GM12878 (cell line): ENCODE measurements at regions not wholly inside any gene's neighbourhood (a gene's known extent, or its start where the extent isn't known, plus 50 kb on each side); places are given as distances from the start of the nearest gene placed in this dataset.

ENCODE experiments used
- ATAC-seq: fragments of 200-7000 bp; cut with Tn5 transposase; 3 replicates; pipeline ENCODE4 v1.9.1; 2020; ENCODE audit warnings: mild to moderate bottlenecking, moderate library complexity
- BruUV-seq: library from RNA; stranded (reverse); fragments of 400-500 nt; replicated peaks from 2 replicates; lab custom pipeline; 2021; lab: Mats Ljungman, UMichigan
- CTCF ChIA-PET: fragments of 300-600 bp; sonication (Branson Sonifier 250); formaldehyde crosslinking; extraction: SDS; loops from one replicate; lab custom pipeline; 2021; ENCODE audit warnings: inconsistent platforms; lab: Yijun Ruan, JAX
- POLR2A ChIA-PET: fragments of 350-600 bp; formaldehyde crosslinking; extraction: SDS; loops from one replicate; lab custom pipeline; 2021; ENCODE audit warnings: inconsistent platforms; lab: Charles Lee
- RAD21 ChIA-PET: fragments of 300-600 bp; sonication (Branson Sonifier 250); formaldehyde crosslinking; loops from one replicate; lab custom pipeline; 2023; ENCODE audit warnings: antibody characterized with exemption; ENCODE audit not compliant: unreplicated experiment; lab: Charles Lee
- SMC1A ChIA-PET: fragments of 300-600 bp; sonication (Branson Sonifier 250); formaldehyde crosslinking; loops from one replicate; lab custom pipeline; 2023; ENCODE audit not compliant: unreplicated experiment, uncharacterized antibody; lab: Charles Lee
- DNase-seq: peaks from one replicate; pipeline ENCODE4 v3.0.0-alpha.2; 2011; ENCODE audit warnings: low read depth, low spot score
- FAIRE-seq: peaks from 3 replicates; lab custom pipeline; 2011; peaks lifted over from hg19 to GRCh38; lab: Jason Lieb, UNC
- H2AFZ ChIP-seq: 2 replicates; pipeline ENCODE4 v1.6.0; 2011; ENCODE audit warnings: low read depth, low read length, control low read depth; ENCODE audit not compliant: control insufficient read depth
- H3K27ac ChIP-seq: 2 replicates; pipeline ENCODE4 v1.5.1; 2011; ENCODE audit warnings: control low read depth; ENCODE audit not compliant: control insufficient read depth, insufficient read depth
- H3K27me3 ChIP-seq, 2 experiments: replicated peaks in 1 of 2; 2 replicates each; pipeline versions ENCODE4 v1.6.0 to v1.6.1; 2011; ENCODE audit warnings: low read length in 1 of 2; ENCODE audit not compliant: control insufficient read depth in 2 of 2, insufficient read depth in 2 of 2
- H3K36me3 ChIP-seq, 2 experiments: 2 replicates each; pipeline ENCODE4 v1.5.1; 2011; ENCODE audit warnings: low read length in 1 of 2; ENCODE audit not compliant: control insufficient read depth in 2 of 2, insufficient read depth in 2 of 2
- H3K4me1 ChIP-seq: 2 replicates; pipeline ENCODE4 v1.6.1; 2011; ENCODE audit warnings: mild to moderate bottlenecking, low read length, moderate library complexity, mixed read lengths; ENCODE audit not compliant: control insufficient read depth, insufficient read depth
- H3K4me2 ChIP-seq: 2 replicates; pipeline ENCODE4 v1.6.0; 2011; ENCODE audit warnings: control low read depth; ENCODE audit not compliant: control insufficient read depth, insufficient read depth
- H3K4me3 ChIP-seq: fragments of 200-600 bp; sonication (generic); 2 replicates; pipeline ENCODE4 v1.5.1; 2016
- H3K79me2 ChIP-seq: 2 replicates; pipeline ENCODE4 v1.6.0; 2011; ENCODE audit warnings: low read length; ENCODE audit not compliant: control insufficient read depth, insufficient read depth
- H3K9ac ChIP-seq: 2 replicates; pipeline ENCODE4 v1.8.0; 2011; ENCODE audit warnings: low read length, control low read depth, mixed read lengths; ENCODE audit not compliant: control insufficient read depth, insufficient read depth
- H3K9me3 ChIP-seq: replicated peaks from 3 replicates; pipeline ENCODE4 v1.5.1; 2011; ENCODE audit warnings: mild to moderate bottlenecking, low read length; ENCODE audit not compliant: control insufficient read depth, insufficient read depth
- H4K20me1 ChIP-seq: 2 replicates; pipeline ENCODE4 v1.6.0; 2011; ENCODE audit not compliant: control insufficient read depth, insufficient read depth
- ASH2L ChIP-seq: fragments of 300-600, 200-600 bp; sonication (generic); IDR thresholded peaks from 2 replicates; pipeline ENCODE4 v1.6.1; 2017; ENCODE audit warnings: low read depth, mild to moderate bottlenecking, borderline replicate concordance
- EED ChIP-seq: sonication (generic); IDR thresholded peaks from 2 replicates; pipeline ENCODE4 v1.6.1; 2016; ENCODE audit warnings: antibody characterized with exemption, low read depth
- HCFC1 ChIP-seq: fragments of 150-350 bp; IDR thresholded peaks from 2 replicates; pipeline ENCODE4 v1.6.1; 2014; ENCODE audit warnings: low read length
- HDAC6 ChIP-seq: fragments of 200-600 bp; sonication (generic); IDR thresholded peaks from one replicate; pipeline ENCODE4 v1.8.0; 2017; ENCODE audit warnings: antibody characterized with exemption; ENCODE audit not compliant: unreplicated experiment
- JUNB ChIP-seq: IDR thresholded peaks from 2 replicates; pipeline ENCODE4 v1.6.1; 2016; ENCODE audit warnings: antibody characterized with exemption, mild to moderate bottlenecking
- MYC ChIP-seq: IDR thresholded peaks from 2 replicates; pipeline ENCODE4 v1.6.1; 2011; ENCODE audit warnings: mild to moderate bottlenecking, low read length, moderate library complexity, inconsistent platforms; ENCODE audit not compliant: insufficient read depth, insufficient replicate concordance, insufficient read length, severe bottlenecking
- POLR2AphosphoS5 ChIP-seq: IDR thresholded peaks from 2 replicates; pipeline ENCODE4 v1.6.1; 2011; ENCODE audit warnings: mild to moderate bottlenecking, low read length, inconsistent platforms
- WGBS: methylation state at CpG from one replicate; pipeline ENCODE4 v1.1.6; 2016; ENCODE audit warnings: low lambda C conversion rate; ENCODE audit not compliant: insufficient replicate concordance, insufficient coverage; ENCODE audit errors: missing lambda C conversion rate; 5-methylcytosine and 5-hydroxymethylcytosine counted together
- in situ Hi-C: fragments of 300-500 bp; cut with MboI; formaldehyde crosslinking; loops from 9 replicates; pipeline ENCODE4 v1.14.3; 2018; ENCODE audit warnings: mixed read lengths
- intact Hi-C: fragments of 100-400 bp; cut with micrococcal nuclease; formaldehyde crosslinking; loops from one replicate; pipeline ENCODE4 v1.14.2; 2022; ENCODE audit not compliant: unreplicated experiment
- TF ChIP-seq, protein P1 (sequence below): fragments of 450-650 bp; IDR thresholded peaks from 2 replicates; pipeline ENCODE4 v1.6.1; 2017; ENCODE audit warnings: borderline replicate concordance
- TF ChIP-seq, protein P2 (sequence below), 3 experiments: IDR thresholded peaks in 2 of 3; conservative IDR thresholded peaks in 1 of 3; 2 replicates each; pipeline ENCODE4 v1.5.1; 2011; ENCODE audit warnings: low read depth in 3 of 3, low read length in 3 of 3, mild to moderate bottlenecking in 3 of 3, control low read depth in 2 of 3, moderate library complexity in 2 of 3, inconsistent platforms in 1 of 3, mixed read lengths in 1 of 3; ENCODE audit not compliant: control insufficient read depth in 2 of 3, insufficient read depth in 1 of 3; ENCODE audit errors: extremely low read depth in 1 of 3

DNA sequence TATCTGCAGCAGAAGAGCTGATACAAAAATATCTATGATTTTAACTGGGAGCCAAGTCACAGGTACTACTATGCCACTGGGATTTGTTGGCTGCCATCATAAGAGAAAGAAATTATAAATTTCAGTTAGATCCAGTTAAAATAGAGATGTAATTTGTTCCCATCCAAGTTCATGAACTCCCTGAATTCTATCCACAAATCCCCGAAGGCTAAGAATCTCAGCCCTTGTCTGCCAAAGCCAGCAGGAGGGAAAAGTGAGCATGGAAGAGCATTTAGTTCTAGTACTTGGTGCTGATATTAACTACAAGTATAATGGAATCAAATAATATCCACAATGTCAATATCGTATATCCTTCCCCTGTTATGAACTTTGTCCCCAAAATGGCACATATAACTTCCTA is 801.1 kb upstream of the CXADR start:
- H3K36me3 ChIP-seq: no peaks in the 10 kb centered on the region
- ChIA-PET POLR2A (no interaction called here), RAD21 (no interaction called here), SMC1A (no interaction called here), CTCF (no interaction called here)
- no peak for DNase-seq
- ATAC-seq: no peak
- no peaks in the 10 kb centered on the region for H3K27me3 ChIP-seq
- intact Hi-C loops: no loop called here
- no peak overlapping the region for H3K9ac ChIP-seq
- TF ChIP-seq, protein P1, sequence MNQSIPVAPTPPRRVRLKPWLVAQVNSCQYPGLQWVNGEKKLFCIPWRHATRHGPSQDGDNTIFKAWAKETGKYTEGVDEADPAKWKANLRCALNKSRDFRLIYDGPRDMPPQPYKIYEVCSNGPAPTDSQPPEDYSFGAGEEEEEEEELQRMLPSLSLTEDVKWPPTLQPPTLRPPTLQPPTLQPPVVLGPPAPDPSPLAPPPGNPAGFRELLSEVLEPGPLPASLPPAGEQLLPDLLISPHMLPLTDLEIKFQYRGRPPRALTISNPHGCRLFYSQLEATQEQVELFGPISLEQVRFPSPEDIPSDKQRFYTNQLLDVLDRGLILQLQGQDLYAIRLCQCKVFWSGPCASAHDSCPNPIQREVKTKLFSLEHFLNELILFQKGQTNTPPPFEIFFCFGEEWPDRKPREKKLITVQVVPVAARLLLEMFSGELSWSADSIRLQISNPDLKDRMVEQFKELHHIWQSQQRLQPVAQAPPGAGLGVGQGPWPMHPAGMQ: no peak
- TF ChIP-seq HCFC1: no peak
- TF ChIP-seq, protein P2, sequence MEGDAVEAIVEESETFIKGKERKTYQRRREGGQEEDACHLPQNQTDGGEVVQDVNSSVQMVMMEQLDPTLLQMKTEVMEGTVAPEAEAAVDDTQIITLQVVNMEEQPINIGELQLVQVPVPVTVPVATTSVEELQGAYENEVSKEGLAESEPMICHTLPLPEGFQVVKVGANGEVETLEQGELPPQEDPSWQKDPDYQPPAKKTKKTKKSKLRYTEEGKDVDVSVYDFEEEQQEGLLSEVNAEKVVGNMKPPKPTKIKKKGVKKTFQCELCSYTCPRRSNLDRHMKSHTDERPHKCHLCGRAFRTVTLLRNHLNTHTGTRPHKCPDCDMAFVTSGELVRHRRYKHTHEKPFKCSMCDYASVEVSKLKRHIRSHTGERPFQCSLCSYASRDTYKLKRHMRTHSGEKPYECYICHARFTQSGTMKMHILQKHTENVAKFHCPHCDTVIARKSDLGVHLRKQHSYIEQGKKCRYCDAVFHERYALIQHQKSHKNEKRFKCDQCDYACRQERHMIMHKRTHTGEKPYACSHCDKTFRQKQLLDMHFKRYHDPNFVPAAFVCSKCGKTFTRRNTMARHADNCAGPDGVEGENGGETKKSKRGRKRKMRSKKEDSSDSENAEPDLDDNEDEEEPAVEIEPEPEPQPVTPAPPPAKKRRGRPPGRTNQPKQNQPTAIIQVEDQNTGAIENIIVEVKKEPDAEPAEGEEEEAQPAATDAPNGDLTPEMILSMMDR (IDR thresholded peaks at IDR 0.05 in 2 of 3, conservative IDR thresholded peaks at IDR 0.05 in 1 of 3; ENCODE audit: control insufficient read depth in 2 of 3, extremely low read depth in 1 of 3, insufficient read depth in 1 of 3, low read depth in 3 of 3, low read length in 3 of 3): no peak
- no peak for TF ChIP-seq MYC
- no peak for TF ChIP-seq EED
- TF ChIP-seq JUNB: no peak
- TF ChIP-seq POLR2AphosphoS5: no peak
- no peak for TF ChIP-seq HDAC6
- TF ChIP-seq ASH2L: no peak
- H3K4me1 ChIP-seq: no peaks in the 10 kb centered on the region
- H3K27ac ChIP-seq: no peak overlapping the region
- BruUV-seq: no TSS peak
- FAIRE-seq: no peak
- H3K9me3 ChIP-seq: no peaks in the 10 kb centered on the region
- in situ Hi-C loops: no loop called here
- no peaks in the 10 kb centered on the region for H3K79me2 ChIP-seq
- H3K4me2 ChIP-seq: no peak overlapping the region
- WGBS: 0% methylated on average over 2 of the region's 2 CpGs
- no peak overlapping the region for H3K4me3 ChIP-seq
- no peaks in the 10 kb centered on the region for H4K20me1 ChIP-seq
- H2AFZ ChIP-seq: no peak overlapping the region
